ENCODE measurements at regions not wholly inside any gene's neighbourhood (a gene's known extent, or its start where the extent isn't known, plus 50 kb on each side); places are given as distances from the start of the nearest gene placed in this dataset.
"Not testable (repeated sequence)": the region's sequence is repeated elsewhere in the genome, so short reads cannot be mapped to it uniquely, and the experiment has no call there.

DNA sequence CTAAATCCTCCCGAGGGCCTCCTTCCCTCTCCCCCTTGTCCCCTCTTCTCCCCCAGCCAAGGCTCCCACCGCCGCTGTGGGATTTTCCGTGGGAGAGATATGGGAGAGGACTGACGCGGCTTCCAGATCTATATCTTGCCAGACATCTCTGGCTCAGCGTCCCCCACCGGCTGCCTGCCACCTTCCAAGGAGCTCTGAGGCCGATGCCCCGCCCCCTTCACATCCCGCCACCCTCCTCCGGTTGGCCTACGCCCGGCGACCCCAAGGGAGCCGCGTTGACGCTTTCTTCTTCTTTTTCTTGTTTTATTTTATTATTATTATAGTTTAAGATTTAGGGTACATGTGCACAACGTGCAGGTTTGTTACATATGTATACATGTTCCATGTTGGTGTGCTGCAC is 352.2 kb upstream of the DEFB115 start:
- FAIRE-seq; H3K27ac ChIP-seq (ENCODE audit: control insufficient read depth, insufficient read depth); H3K4me3 ChIP-seq; H3K36me3 ChIP-seq (ENCODE audit: control insufficient read depth in 2 of 2, insufficient read depth in 2 of 2, low read length in 1 of 2); intact Hi-C loops (cut with micrococcal nuclease; ENCODE audit: unreplicated experiment); BruUV-seq (replicated peaks); H3K9me3 ChIP-seq (replicated peaks; ENCODE audit: control insufficient read depth, insufficient read depth, low read length); SMC1A ChIA-PET (ENCODE audit: uncharacterized antibody, unreplicated experiment); DNase-seq (ENCODE audit: low read depth, low spot score); H3K4me1 ChIP-seq (ENCODE audit: control insufficient read depth, insufficient read depth, low read length); RAD21 ChIA-PET (ENCODE audit: unreplicated experiment); H3K4me2 ChIP-seq (ENCODE audit: control insufficient read depth, insufficient read depth); H2AFZ ChIP-seq (ENCODE audit: control insufficient read depth, low read depth, low read length); in situ Hi-C loops (cut with MboI); H4K20me1 ChIP-seq (ENCODE audit: control insufficient read depth, insufficient read depth); H3K27me3 ChIP-seq (replicated peaks in 1 of 2; ENCODE audit: control insufficient read depth in 2 of 2, insufficient read depth in 2 of 2, low read length in 1 of 2); ATAC-seq; POLR2A ChIA-PET; H3K9ac ChIP-seq (ENCODE audit: control insufficient read depth, insufficient read depth, low read length); CTCF ChIA-PET; H3K79me2 ChIP-seq (ENCODE audit: control insufficient read depth, insufficient read depth, low read length): not testable (repeated sequence)
- 62% methylated on average over 12 of the region's 19 CpGs for WGBS (ENCODE audit: insufficient coverage, insufficient replicate concordance, low lambda C conversion rate, missing lambda C conversion rate)

DNA sequence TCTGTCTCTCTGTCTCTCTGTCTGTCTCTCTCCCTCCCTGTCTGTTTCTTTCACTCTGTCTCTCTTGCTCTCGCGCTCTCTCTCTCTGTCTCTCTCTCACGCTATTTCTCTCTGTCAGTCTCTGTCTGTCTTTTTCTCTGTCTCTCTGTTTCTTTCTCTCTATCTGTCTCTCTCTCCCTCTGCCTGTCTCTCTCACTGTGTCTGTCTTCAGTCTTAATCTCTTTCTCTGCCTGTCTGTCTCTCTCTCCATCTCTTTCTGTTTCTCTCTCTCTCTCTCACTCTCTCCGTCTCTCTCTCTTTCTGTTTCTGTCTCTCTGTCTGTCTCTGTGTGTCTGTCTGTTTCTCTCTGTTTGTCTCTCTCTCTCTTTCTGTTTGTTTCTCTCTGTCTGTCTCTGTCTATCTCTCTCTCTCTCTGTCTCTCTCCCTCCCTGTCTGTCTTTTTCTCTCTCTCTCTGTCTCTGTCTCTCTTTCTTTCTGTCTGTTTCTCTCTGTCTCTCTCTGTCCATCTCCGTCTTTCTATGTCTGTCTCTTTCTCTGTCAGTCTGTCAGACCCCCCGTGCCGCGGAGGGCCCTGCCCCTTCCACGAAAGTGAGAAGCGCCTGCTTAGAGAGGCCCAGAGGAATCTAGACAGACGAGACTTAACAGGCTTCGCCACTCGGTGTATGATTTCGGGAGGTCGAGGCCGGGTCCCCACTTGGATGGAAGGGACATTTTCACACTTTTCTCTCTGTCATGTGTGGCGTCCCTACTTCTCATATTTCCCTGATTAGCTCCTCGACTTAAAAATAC is 346.3 kb upstream of the DEFB115 start:
- no TSS peak for BruUV-seq (replicated peaks)
- H3K36me3 ChIP-seq (ENCODE audit: control insufficient read depth in 2 of 2, insufficient read depth in 2 of 2, low read length in 1 of 2), result no peaks in the 10 kb centered on the region
- DNase-seq (ENCODE audit: low read depth, low spot score) (no peak), ATAC-seq (no peak), FAIRE-seq (no peak)
- SMC1A ChIA-PET (ENCODE audit: uncharacterized antibody, unreplicated experiment), result no interaction called here
- H3K4me2 ChIP-seq (ENCODE audit: control insufficient read depth, insufficient read depth), result no peak overlapping the region
- intact Hi-C loops (cut with micrococcal nuclease; ENCODE audit: unreplicated experiment) (no loop called here), in situ Hi-C loops (cut with MboI) (no loop called here)
- no peaks in the 10 kb centered on the region for H3K27me3 ChIP-seq (replicated peaks in 1 of 2; ENCODE audit: control insufficient read depth in 2 of 2, insufficient read depth in 2 of 2, low read length in 1 of 2)
- H3K4me3 ChIP-seq, result no peak overlapping the region
- H3K79me2 ChIP-seq (ENCODE audit: control insufficient read depth, insufficient read depth, low read length), result no peaks in the 10 kb centered on the region
- RAD21 ChIA-PET (ENCODE audit: unreplicated experiment), result no interaction called here
- no peaks in the 10 kb centered on the region for H3K9me3 ChIP-seq (replicated peaks; ENCODE audit: control insufficient read depth, insufficient read depth, low read length)
- POLR2A ChIA-PET, result no interaction called here
- no peak overlapping the region for H2AFZ ChIP-seq (ENCODE audit: control insufficient read depth, low read depth, low read length)
- CTCF ChIA-PET, result no interaction called here
- no peaks in the 10 kb centered on the region for H4K20me1 ChIP-seq (ENCODE audit: control insufficient read depth, insufficient read depth)
- H3K4me1 ChIP-seq (ENCODE audit: control insufficient read depth, insufficient read depth, low read length), result no peaks in the 10 kb centered on the region
- H3K27ac ChIP-seq (ENCODE audit: control insufficient read depth, insufficient read depth), result no peak overlapping the region
- 56% methylated on average over 17 of the region's 18 CpGs for WGBS (ENCODE audit: insufficient coverage, insufficient replicate concordance, low lambda C conversion rate, missing lambda C conversion rate)
- no peak overlapping the region for H3K9ac ChIP-seq (ENCODE audit: control insufficient read depth, insufficient read depth, low read length)
- TF ChIP-seq, protein P1, sequence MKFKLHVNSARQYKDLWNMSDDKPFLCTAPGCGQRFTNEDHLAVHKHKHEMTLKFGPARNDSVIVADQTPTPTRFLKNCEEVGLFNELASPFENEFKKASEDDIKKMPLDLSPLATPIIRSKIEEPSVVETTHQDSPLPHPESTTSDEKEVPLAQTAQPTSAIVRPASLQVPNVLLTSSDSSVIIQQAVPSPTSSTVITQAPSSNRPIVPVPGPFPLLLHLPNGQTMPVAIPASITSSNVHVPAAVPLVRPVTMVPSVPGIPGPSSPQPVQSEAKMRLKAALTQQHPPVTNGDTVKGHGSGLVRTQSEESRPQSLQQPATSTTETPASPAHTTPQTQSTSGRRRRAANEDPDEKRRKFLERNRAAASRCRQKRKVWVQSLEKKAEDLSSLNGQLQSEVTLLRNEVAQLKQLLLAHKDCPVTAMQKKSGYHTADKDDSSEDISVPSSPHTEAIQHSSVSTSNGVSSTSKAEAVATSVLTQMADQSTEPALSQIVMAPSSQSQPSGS (IDR thresholded peaks at IDR 0.05; ENCODE audit: low read length), result no peak
- TF ChIP-seq CHD2 (IDR thresholded peaks at IDR 0.05; ENCODE audit: borderline replicate concordance, low read depth, low read length), result no peak
- TF ChIP-seq BRCA1 (IDR thresholded peaks at IDR 0.05; ENCODE audit: low read depth, low read length), result no peak
- TF ChIP-seq, protein P2, sequence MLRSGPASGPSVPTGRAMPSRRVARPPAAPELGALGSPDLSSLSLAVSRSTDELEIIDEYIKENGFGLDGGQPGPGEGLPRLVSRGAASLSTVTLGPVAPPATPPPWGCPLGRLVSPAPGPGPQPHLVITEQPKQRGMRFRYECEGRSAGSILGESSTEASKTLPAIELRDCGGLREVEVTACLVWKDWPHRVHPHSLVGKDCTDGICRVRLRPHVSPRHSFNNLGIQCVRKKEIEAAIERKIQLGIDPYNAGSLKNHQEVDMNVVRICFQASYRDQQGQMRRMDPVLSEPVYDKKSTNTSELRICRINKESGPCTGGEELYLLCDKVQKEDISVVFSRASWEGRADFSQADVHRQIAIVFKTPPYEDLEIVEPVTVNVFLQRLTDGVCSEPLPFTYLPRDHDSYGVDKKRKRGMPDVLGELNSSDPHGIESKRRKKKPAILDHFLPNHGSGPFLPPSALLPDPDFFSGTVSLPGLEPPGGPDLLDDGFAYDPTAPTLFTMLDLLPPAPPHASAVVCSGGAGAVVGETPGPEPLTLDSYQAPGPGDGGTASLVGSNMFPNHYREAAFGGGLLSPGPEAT (IDR thresholded peaks at IDR 0.05; ENCODE audit: low read depth), result no peak
- no peak for TF ChIP-seq SMAD1 (IDR thresholded peaks at IDR 0.05; ENCODE audit: low read depth, partially characterized antibody)
- TF ChIP-seq, protein P3, sequence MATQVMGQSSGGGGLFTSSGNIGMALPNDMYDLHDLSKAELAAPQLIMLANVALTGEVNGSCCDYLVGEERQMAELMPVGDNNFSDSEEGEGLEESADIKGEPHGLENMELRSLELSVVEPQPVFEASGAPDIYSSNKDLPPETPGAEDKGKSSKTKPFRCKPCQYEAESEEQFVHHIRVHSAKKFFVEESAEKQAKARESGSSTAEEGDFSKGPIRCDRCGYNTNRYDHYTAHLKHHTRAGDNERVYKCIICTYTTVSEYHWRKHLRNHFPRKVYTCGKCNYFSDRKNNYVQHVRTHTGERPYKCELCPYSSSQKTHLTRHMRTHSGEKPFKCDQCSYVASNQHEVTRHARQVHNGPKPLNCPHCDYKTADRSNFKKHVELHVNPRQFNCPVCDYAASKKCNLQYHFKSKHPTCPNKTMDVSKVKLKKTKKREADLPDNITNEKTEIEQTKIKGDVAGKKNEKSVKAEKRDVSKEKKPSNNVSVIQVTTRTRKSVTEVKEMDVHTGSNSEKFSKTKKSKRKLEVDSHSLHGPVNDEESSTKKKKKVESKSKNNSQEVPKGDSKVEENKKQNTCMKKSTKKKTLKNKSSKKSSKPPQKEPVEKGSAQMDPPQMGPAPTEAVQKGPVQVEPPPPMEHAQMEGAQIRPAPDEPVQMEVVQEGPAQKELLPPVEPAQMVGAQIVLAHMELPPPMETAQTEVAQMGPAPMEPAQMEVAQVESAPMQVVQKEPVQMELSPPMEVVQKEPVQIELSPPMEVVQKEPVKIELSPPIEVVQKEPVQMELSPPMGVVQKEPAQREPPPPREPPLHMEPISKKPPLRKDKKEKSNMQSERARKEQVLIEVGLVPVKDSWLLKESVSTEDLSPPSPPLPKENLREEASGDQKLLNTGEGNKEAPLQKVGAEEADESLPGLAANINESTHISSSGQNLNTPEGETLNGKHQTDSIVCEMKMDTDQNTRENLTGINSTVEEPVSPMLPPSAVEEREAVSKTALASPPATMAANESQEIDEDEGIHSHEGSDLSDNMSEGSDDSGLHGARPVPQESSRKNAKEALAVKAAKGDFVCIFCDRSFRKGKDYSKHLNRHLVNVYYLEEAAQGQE (IDR thresholded peaks at IDR 0.05; ENCODE audit: low read depth, low read length), result no peak
- TF ChIP-seq SREBF1 (IDR thresholded peaks at IDR 0.05; ENCODE audit: low read length), result no peak
- TF ChIP-seq POLR2AphosphoS5 (IDR thresholded peaks at IDR 0.05; ENCODE audit: low read length), result no peak
- TF ChIP-seq ZZZ3 (IDR thresholded peaks at IDR 0.05; ENCODE audit: control insufficient read depth, insufficient read length, low read depth), result no peak
- no peak for TF ChIP-seq MTA2 (IDR thresholded peaks at IDR 0.05; ENCODE audit: low read depth)
- TF ChIP-seq SIX5 (IDR thresholded peaks at IDR 0.05; ENCODE audit: low read depth, low read length, severe bottlenecking), result no peak

Measured in GM12878 (cell line).